HepG2 (cell line): ENCODE measurements at regions not wholly inside any gene's neighbourhood (a gene's known extent, or its start where the extent isn't known, plus 50 kb on each side); places are given as distances from the start of the nearest gene placed in this dataset.
A peak's percentile ranks its signal among the peaks of the same experiment; 100 is the strongest.

Experiments
- ATAC-seq: fragments of 200-7000 bp; cut with Tn5 transposase; 3 replicates; pipeline ENCODE4 v1.9.1; 2020; ENCODE audit warnings: mild to moderate bottlenecking, moderate library complexity
- BruUV-seq: library from RNA; stranded (reverse); fragments of 400-500 nt; replicated peaks from 2 replicates; lab custom pipeline; 2021; lab: Mats Ljungman, UMichigan
- CTCF ChIA-PET: fragments of 300-600 bp; formaldehyde crosslinking; extraction: SDS; loops from one replicate; lab custom pipeline; 2021; ENCODE audit warnings: low total read pairs, inconsistent platforms, low intra/inter-chr PET ratio; lab: Yijun Ruan, JAX
- POLR2A ChIA-PET: fragments of 350-600 bp; sonication (Branson Sonifier 250); formaldehyde crosslinking; loops from one replicate; lab custom pipeline; 2020; ENCODE audit warnings: antibody characterized with exemption, inconsistent platforms; lab: Yijun Ruan, JAX
- DNase-seq: peaks from one replicate; pipeline ENCODE4 v3.0.0-alpha.2; 2015; ENCODE audit warnings: low spot score
- FAIRE-seq: peaks from 3 replicates; lab custom pipeline; 2011; peaks lifted over from hg19 to GRCh38; lab: Jason Lieb, UNC
- H2AFZ ChIP-seq: one replicate; pipeline ENCODE4 v1.6.1; 2011; ENCODE audit warnings: low read length, inconsistent platforms
- H3K27ac ChIP-seq: fragments of 300-600 bp; 3 replicates; pipeline ENCODE4 v1.8.0; 2011; ENCODE audit warnings: mixed run types, mild to moderate bottlenecking, mixed read lengths, low read length, inconsistent platforms; ENCODE audit not compliant: insufficient read depth; ENCODE audit errors: extremely low read length
- H3K27me3 ChIP-seq, 2 experiments: fragments of 200-600 bp in 1 of 2; 2 replicates in 1 of 2; 3 replicates in 1 of 2; pipeline versions ENCODE4 v1.6.0 to v1.8.0; 2011; ENCODE audit warnings: low read length in 2 of 2, mild to moderate bottlenecking in 2 of 2, moderate library complexity in 2 of 2, inconsistent platforms in 1 of 2; ENCODE audit not compliant: insufficient read depth in 2 of 2, control insufficient read depth in 1 of 2
- H3K36me3 ChIP-seq, 2 experiments: fragments of 200-600 bp in 1 of 2; replicated peaks in 1 of 2; 2 replicates in 1 of 2; 3 replicates in 1 of 2; pipeline versions ENCODE4 v1.5.1 to v1.8.0; 2011; ENCODE audit warnings: low read length in 2 of 2, inconsistent platforms in 1 of 2; ENCODE audit not compliant: insufficient read depth in 2 of 2, control insufficient read depth in 1 of 2
- H3K4me1 ChIP-seq: 2 replicates; pipeline ENCODE4 v1.5.1; 2012; ENCODE audit warnings: low read length, inconsistent platforms; ENCODE audit not compliant: insufficient read depth
- H3K4me2 ChIP-seq: 2 replicates; pipeline ENCODE4 v1.6.0; 2011; ENCODE audit warnings: low read depth, low read length, inconsistent platforms
- H3K4me3 ChIP-seq, 3 experiments: fragments of 200-600 bp in 1 of 3; sonication (generic), shearing (Covaris generic) in 1 of 3; replicated peaks in 1 of 3; 2 replicates each; pipeline ENCODE4 v1.5.1; 2011 to 2016; ENCODE audit warnings: low read length in 3 of 3, inconsistent platforms in 2 of 3, low read depth in 2 of 3, mild to moderate bottlenecking in 2 of 3, control low read depth in 1 of 3, mixed read lengths in 1 of 3; ENCODE audit not compliant: insufficient read depth in 1 of 3
- H3K79me2 ChIP-seq: one replicate; pipeline ENCODE4 v1.6.1; 2011; ENCODE audit warnings: low read length, inconsistent platforms; ENCODE audit not compliant: insufficient read depth
- H3K9ac ChIP-seq: 2 replicates; pipeline ENCODE4 v1.6.0; 2011; ENCODE audit warnings: mild to moderate bottlenecking, low read depth, low read length, inconsistent platforms; ENCODE audit not compliant: insufficient read depth
- H3K9me3 ChIP-seq: 2 replicates; pipeline ENCODE4 v1.5.1; 2012; ENCODE audit warnings: mild to moderate bottlenecking, low read length
- H4K20me1 ChIP-seq: 2 replicates; pipeline ENCODE4 v1.6.0; 2011; ENCODE audit warnings: inconsistent platforms, mild to moderate bottlenecking, low read length, moderate library complexity; ENCODE audit not compliant: insufficient read depth
- ZNF317 ChIP-seq: sonication (generic); formaldehyde crosslinking; IDR thresholded peaks from 2 replicates; pipeline ENCODE4 v1.5.0; 2020; ENCODE audit warnings: mild to moderate bottlenecking, missing genetic modification reagents
- in situ Hi-C: cut with HindIII; loops from 2 replicates; pipeline ENCODE4 v1.10.0; 2017; ENCODE audit warnings: low pct_unique_long_range_greater_than_20kb; ENCODE audit not compliant: extremely low pct_ligation_motif_present
- intact Hi-C: fragments of 100-400 bp; cut with micrococcal nuclease; formaldehyde crosslinking; loops from one replicate; pipeline ENCODE4 v1.10.0; 2022; ENCODE audit not compliant: unreplicated experiment
- TF ChIP-seq, protein P1 (sequence below): IDR thresholded peaks from 2 replicates; pipeline ENCODE4 v1.6.1; 2018; ENCODE audit warnings: missing genetic modification reagents
- TF ChIP-seq, protein P2 (sequence below): sonication (generic); formaldehyde crosslinking; IDR thresholded peaks from 2 replicates; pipeline ENCODE4 v1.8.0; 2022; ENCODE audit warnings: mild to moderate bottlenecking, missing genetic modification reagents; ENCODE audit not compliant: insufficient replicate concordance
- TF ChIP-seq, protein P3 (sequence below): sonication (generic); formaldehyde crosslinking; conservative IDR thresholded peaks from 2 replicates; pipeline ENCODE4 v1.8.1; 2023; ENCODE audit warnings: missing genetic modification reagents
- TF ChIP-seq, protein P4 (sequence below): sonication (generic); formaldehyde crosslinking; IDR thresholded peaks from 2 replicates; pipeline ENCODE4 v1.8.0; 2022; ENCODE audit warnings: low read depth, missing genetic modification reagents

DNA sequence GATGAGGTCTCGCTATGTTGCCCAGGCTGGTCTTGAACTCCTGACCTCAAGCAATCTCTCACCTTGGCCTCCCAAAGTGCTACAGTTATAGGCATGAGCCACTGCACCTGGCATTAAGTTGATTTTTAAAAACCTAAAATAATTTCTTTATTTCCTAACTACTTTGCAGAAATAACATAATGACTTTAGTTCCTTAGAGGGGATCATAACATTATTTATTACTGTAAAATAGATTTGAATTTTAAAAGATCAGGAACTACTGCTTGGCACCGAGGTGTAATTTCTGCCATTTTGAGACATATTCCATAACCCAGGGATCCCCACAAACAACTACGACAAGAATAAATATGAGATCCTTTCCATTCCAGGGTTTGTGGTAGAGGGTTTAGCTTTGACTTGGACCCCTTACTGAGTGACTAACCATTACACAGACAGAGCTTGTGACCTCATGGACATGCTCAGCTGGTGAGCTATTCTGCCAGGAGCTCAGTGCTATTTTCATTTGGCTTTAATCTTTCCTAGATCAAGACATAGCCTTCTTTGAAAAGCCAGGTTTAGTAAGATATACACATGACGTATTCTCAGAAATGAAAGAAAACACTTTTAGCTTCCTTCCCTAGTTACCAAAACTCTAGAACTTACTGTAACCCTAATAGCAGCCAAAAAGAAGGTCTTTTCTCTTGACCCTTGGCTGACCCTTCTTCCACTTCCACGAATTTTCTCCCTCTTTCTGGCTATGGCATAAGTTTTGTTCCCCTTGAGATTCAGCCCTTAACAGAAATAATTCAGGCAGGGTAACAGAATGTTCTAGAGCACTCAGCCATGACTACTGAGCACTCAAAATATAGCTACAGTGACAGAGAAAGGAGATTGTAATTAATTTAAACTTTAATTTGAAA is 75.1 kb upstream of the NUDT4 start (continued):
- TF ChIP-seq, protein P1, sequence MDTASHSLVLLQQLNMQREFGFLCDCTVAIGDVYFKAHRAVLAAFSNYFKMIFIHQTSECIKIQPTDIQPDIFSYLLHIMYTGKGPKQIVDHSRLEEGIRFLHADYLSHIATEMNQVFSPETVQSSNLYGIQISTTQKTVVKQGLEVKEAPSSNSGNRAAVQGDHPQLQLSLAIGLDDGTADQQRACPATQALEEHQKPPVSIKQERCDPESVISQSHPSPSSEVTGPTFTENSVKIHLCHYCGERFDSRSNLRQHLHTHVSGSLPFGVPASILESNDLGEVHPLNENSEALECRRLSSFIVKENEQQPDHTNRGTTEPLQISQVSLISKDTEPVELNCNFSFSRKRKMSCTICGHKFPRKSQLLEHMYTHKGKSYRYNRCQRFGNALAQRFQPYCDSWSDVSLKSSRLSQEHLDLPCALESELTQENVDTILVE (CRISPR knock-in tag), result no peak
- TF ChIP-seq, protein P2, sequence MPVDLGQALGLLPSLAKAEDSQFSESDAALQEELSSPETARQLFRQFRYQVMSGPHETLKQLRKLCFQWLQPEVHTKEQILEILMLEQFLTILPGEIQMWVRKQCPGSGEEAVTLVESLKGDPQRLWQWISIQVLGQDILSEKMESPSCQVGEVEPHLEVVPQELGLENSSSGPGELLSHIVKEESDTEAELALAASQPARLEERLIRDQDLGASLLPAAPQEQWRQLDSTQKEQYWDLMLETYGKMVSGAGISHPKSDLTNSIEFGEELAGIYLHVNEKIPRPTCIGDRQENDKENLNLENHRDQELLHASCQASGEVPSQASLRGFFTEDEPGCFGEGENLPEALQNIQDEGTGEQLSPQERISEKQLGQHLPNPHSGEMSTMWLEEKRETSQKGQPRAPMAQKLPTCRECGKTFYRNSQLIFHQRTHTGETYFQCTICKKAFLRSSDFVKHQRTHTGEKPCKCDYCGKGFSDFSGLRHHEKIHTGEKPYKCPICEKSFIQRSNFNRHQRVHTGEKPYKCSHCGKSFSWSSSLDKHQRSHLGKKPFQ (CRISPR knock-in tag), result no peak
- TF ChIP-seq, protein P3, sequence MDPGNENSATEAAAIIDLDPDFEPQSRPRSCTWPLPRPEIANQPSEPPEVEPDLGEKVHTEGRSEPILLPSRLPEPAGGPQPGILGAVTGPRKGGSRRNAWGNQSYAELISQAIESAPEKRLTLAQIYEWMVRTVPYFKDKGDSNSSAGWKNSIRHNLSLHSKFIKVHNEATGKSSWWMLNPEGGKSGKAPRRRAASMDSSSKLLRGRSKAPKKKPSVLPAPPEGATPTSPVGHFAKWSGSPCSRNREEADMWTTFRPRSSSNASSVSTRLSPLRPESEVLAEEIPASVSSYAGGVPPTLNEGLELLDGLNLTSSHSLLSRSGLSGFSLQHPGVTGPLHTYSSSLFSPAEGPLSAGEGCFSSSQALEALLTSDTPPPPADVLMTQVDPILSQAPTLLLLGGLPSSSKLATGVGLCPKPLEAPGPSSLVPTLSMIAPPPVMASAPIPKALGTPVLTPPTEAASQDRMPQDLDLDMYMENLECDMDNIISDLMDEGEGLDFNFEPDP (CRISPR knock-in tag), result no peak

DNA sequence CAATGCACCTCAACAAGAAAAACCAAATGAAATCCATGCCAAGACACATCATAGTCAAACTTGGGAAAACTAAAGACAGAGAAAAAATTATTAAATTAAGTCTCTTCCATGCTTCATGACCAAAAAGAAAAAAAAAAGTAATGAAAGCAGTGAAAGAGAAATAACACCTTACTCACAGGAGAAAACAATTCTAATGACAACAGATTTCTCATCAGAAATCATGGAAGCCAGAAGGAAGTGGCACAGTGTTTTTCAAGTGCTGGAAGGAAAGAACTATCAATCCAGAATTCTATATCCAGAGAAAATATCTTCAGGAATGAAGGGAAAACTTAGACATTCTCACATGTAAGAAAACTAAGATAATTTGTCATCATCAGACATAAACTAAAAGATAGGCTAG is 71.1 kb upstream of the NUDT4 start:
- no TSS peak for BruUV-seq
- no peak overlapping the region for H2AFZ ChIP-seq
- H3K9ac ChIP-seq, result no peak overlapping the region
- H3K9me3 ChIP-seq, result 0 out of 2 replicates have a peak, but pooled peaks cover 3% of the 10 kb centered on the region
- DNase-seq (no peak), ATAC-seq (no peak), FAIRE-seq (no peak)
- no peaks in the 10 kb centered on the region for H3K36me3 ChIP-seq
- H3K79me2 ChIP-seq, result no peaks in the 10 kb centered on the region
- H3K4me1 ChIP-seq, result peaks cover 21% of the 10 kb centered on the region
- ChIA-PET CTCF (no interaction called here), POLR2A (no interaction called here)
- H4K20me1 ChIP-seq, result no peaks in the 10 kb centered on the region
- no peak overlapping the region for H3K4me3 ChIP-seq
- H3K27ac ChIP-seq, result no peak overlapping the region
- in situ Hi-C loops (no loop called here), intact Hi-C loops (no loop called here)
- no peaks in the 10 kb centered on the region for H3K27me3 ChIP-seq
- TF ChIP-seq, protein P4, sequence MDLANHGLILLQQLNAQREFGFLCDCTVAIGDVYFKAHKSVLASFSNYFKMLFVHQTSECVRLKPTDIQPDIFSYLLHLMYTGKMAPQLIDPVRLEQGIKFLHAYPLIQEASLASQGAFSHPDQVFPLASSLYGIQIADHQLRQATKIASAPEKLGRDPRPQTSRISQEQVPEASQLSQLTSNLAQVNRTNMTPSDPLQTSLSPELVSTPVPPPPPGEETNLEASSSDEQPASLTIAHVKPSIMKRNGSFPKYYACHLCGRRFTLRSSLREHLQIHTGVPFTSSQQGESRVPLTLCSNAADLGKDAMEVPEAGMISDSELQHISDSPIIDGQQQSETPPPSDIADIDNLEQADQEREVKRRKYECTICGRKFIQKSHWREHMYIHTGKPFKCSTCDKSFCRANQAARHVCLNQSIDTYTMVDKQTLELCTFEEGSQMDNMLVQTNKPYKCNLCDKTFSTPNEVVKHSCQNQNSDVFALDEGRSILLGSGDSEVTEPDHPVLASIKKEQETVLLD (CRISPR knock-in tag), result no peak
- TF ChIP-seq ZNF317, result peak; percentile 95
- H3K4me2 ChIP-seq, result no peak overlapping the region
